ENCODE measurements at regions not wholly inside any gene's neighbourhood (a gene's known extent, or its start where the extent isn't known, plus 50 kb on each side); places are given as distances from the start of the nearest gene placed in this dataset.

DNA sequence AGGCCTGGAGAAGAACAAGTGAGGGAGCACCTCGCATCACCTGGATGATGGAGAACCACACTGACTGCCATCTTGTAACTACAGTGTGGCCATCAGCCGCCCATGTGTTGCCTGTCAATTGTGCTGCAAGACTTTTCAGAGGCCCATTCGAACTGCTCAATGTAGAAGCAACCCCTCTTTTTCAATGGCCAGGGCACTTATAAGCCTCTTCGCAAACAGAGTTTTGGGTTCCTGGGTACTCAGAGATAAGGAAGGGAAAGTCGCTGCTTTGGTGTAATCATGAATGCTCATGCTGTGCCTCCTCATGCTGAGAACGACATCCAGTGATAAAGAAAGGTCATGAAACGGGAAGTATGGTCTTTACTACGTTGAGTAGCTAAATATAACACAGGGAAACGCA is 143.9 kb upstream of the SLC39A10 start:
- FAIRE-seq, result no peak
- DNase-seq (ENCODE audit: low read depth in 1 of 2, low spot score in 1 of 2), result no peak
- no peak for TF ChIP-seq PHF8 (IDR thresholded peaks at IDR 0.05; ENCODE audit: borderline replicate concordance, low read depth)
- TF ChIP-seq RNF2 (IDR thresholded peaks at IDR 0.05; ENCODE audit: borderline replicate concordance, low read depth), result no peak
- no peak for TF ChIP-seq FOXS1 (CRISPR knock-in tag; IDR thresholded peaks at IDR 0.05)
- no peak for TF ChIP-seq CHD4 (IDR thresholded peaks at IDR 0.05; ENCODE audit: borderline replicate concordance)
- TF ChIP-seq ZNF302 (CRISPR knock-in tag; IDR thresholded peaks at IDR 0.05), result no peak
- no peak for TF ChIP-seq GATA3 (IDR thresholded peaks at IDR 0.05; ENCODE audit: borderline replicate concordance)
- TF ChIP-seq TP53 (CRISPR knock-in tag; IDR thresholded peaks at IDR 0.05), result no peak
- no peak for ATAC-seq
- no peaks in the 10 kb centered on the region for H3K9me3 ChIP-seq
- ChIA-PET CTCF (no interaction called here), POLR2A (no interaction called here)
- H3K4me2 ChIP-seq, result no peak overlapping the region
- H3K27ac ChIP-seq, result peak overlapping the region in 1 of 2 experiments; percentile 38; a peak in 1 of 6 replicates
- WGBS (ENCODE audit: missing lambda C conversion rate), result 71% methylated on average over 9 of the region's 9 CpGs
- no peaks in the 10 kb centered on the region for H3K4me1 ChIP-seq
- H3K4me3 ChIP-seq, result no peak overlapping the region

- H3K4me2 ChIP-seq, result no peak overlapping the region
- TF ChIP-seq FOSB (CRISPR knock-in tag; IDR thresholded peaks at IDR 0.05) (no peak), MAX (IDR thresholded peaks at IDR 0.05) (no peak), ZSCAN20 (CRISPR knock-in tag; IDR thresholded peaks at IDR 0.05) (no peak), CTCF (IDR thresholded peaks at IDR 0.05) (no peak), BHLHE40 (IDR thresholded peaks at IDR 0.05; ENCODE audit: low read depth, low read length) (no peak)
- no peaks in the 10 kb centered on the region for H3K4me1 ChIP-seq
- ATAC-seq (no peak), FAIRE-seq (no peak), DNase-seq (ENCODE audit: low read depth in 1 of 2, low spot score in 1 of 2) (no peak)
- peaks cover 9% of the 10 kb centered on the region; the same call in 2 of the 3 replicates for H3K9me3 ChIP-seq
- POLR2A ChIA-PET, result no interaction called here
- no peak overlapping the region for H3K27ac ChIP-seq
- H3K4me3 ChIP-seq, result no peak overlapping the region
- CTCF ChIA-PET, result interaction anchor here (2.8 kb wide), 1 partner anchor 11 kb away, joined by 9 read pairs; no protein-coding TSS in a partner anchor
- 100% methylated on average over 1 of the region's 1 CpG for WGBS (ENCODE audit: missing lambda C conversion rate)
These were observed 147.5 kb upstream of the SLC39A10 start for GRCh38 chr2:195509551-195509950.

DNA sequence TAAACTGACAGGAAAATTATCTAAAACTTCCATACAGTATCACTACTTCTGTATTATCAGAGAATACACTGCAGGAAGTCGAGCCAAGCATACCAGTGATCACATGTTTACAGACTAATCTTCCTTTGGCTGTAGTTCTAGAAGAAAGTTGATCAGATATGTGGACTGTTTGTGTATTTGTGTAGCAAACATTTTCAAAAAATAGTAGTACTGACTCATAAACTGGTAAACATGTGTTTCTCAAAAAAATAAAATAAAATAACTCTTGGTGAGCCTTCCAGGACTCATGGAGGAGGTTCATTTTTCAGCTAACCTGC is 148.9 kb upstream of the SLC39A10 start:
- 64% methylated on average over 1 of the region's 1 CpG for WGBS (ENCODE audit: missing lambda C conversion rate)
- CTCF ChIA-PET, result interaction anchor here (1.0 to 2.8 kb wide), 5 partner anchors 9 to 152 kb away, joined by 3 to 9 read pairs (median 3); no protein-coding TSS in a partner anchor

More for the DNA sequence above, 148.9 kb upstream of the SLC39A10 start:
- TF ChIP-seq NR3C1 (IDR thresholded peaks at IDR 0.05), result no peak
- no peak for TF ChIP-seq JUNB (IDR thresholded peaks at IDR 0.05)
- TF ChIP-seq FOSL2 (IDR thresholded peaks at IDR 0.05), result no peak
- TF ChIP-seq FOSL2 (CRISPR knock-in tag; IDR thresholded peaks at IDR 0.05), result no peak
- TF ChIP-seq, protein P1, sequence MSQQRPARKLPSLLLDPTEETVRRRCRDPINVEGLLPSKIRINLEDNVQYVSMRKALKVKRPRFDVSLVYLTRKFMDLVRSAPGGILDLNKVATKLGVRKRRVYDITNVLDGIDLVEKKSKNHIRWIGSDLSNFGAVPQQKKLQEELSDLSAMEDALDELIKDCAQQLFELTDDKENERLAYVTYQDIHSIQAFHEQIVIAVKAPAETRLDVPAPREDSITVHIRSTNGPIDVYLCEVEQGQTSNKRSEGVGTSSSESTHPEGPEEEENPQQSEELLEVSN (IDR thresholded peaks at IDR 0.05; ENCODE audit: borderline replicate concordance, low read depth), result no peak
- TF ChIP-seq PHF8 (IDR thresholded peaks at IDR 0.05; ENCODE audit: borderline replicate concordance, low read depth), result no peak
- no peak for TF ChIP-seq ESRRA (IDR thresholded peaks at IDR 0.05; ENCODE audit: borderline replicate concordance, low read length)
- TF ChIP-seq RARB (CRISPR knock-in tag; IDR thresholded peaks at IDR 0.05), result no peak
- TF ChIP-seq HDAC2 (IDR thresholded peaks at IDR 0.05), result no peak
- TF ChIP-seq MYC (IDR thresholded peaks at IDR 0.05; ENCODE audit: borderline replicate concordance, low read length), result no peak
- TF ChIP-seq GATA3 (IDR thresholded peaks at IDR 0.05; ENCODE audit: borderline replicate concordance), result no peak
- TF ChIP-seq MAZ (IDR thresholded peaks at IDR 0.05; ENCODE audit: borderline replicate concordance, low read depth, low read length), result no peak
- TF ChIP-seq HEYL (CRISPR knock-in tag; IDR thresholded peaks at IDR 0.05), result no peak
- TF ChIP-seq POLR2AphosphoS2 (conservative IDR thresholded peaks at IDR 0.05; ENCODE audit: low read length), result no peak
- TF ChIP-seq FOSB (CRISPR knock-in tag; IDR thresholded peaks at IDR 0.05), result no peak
- TF ChIP-seq KDM1A (IDR thresholded peaks at IDR 0.05; ENCODE audit: low read depth), result no peak
- TF ChIP-seq HOXB5 (CRISPR knock-in tag; IDR thresholded peaks at IDR 0.05), result no peak
- TF ChIP-seq, protein P2, sequence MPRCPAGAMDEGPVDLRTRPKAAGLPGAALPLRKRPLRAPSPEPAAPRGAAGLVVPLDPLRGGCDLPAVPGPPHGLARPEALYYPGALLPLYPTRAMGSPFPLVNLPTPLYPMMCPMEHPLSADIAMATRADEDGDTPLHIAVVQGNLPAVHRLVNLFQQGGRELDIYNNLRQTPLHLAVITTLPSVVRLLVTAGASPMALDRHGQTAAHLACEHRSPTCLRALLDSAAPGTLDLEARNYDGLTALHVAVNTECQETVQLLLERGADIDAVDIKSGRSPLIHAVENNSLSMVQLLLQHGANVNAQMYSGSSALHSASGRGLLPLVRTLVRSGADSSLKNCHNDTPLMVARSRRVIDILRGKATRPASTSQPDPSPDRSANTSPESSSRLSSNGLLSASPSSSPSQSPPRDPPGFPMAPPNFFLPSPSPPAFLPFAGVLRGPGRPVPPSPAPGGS (IDR thresholded peaks at IDR 0.05), result no peak
- TF ChIP-seq SREBF2 (IDR thresholded peaks at IDR 0.05), result no peak
- no peak for TF ChIP-seq MAFK (IDR thresholded peaks at IDR 0.05; ENCODE audit: partially characterized antibody)
- Histone ChIP-seq H3K4me1 (no peaks in the 10 kb centered on the region), H3K4me3 (no peak overlapping the region), H3K9me3 (peaks cover 9% of the 10 kb centered on the region; the same call in 2 of the 3 replicates), H3K4me2 (no peak overlapping the region), H3K27ac (no peak overlapping the region)
- no peak for FAIRE-seq
- DNase-seq (ENCODE audit: low read depth in 1 of 2, low spot score in 1 of 2), result no peak
- POLR2A ChIA-PET, result no interaction called here
- no peak for ATAC-seq
